GM12878 (cell line): ENCODE measurements at regions not wholly inside any gene's neighbourhood (a gene's known extent, or its start where the extent isn't known, plus 50 kb on each side); places are given as distances from the start of the nearest gene placed in this dataset.

ENCODE experiments used
- ATAC-seq: fragments of 200-7000 bp; cut with Tn5 transposase; 3 replicates; pipeline ENCODE4 v1.9.1; 2020; ENCODE audit warnings: mild to moderate bottlenecking, moderate library complexity
- BruUV-seq: library from RNA; stranded (reverse); fragments of 400-500 nt; replicated peaks from 2 replicates; lab custom pipeline; 2021; lab: Mats Ljungman, UMichigan
- CTCF ChIA-PET: fragments of 300-600 bp; sonication (Branson Sonifier 250); formaldehyde crosslinking; extraction: SDS; loops from one replicate; lab custom pipeline; 2021; ENCODE audit warnings: inconsistent platforms; lab: Yijun Ruan, JAX
- POLR2A ChIA-PET: fragments of 350-600 bp; formaldehyde crosslinking; extraction: SDS; loops from one replicate; lab custom pipeline; 2021; ENCODE audit warnings: inconsistent platforms; lab: Charles Lee
- RAD21 ChIA-PET: fragments of 300-600 bp; sonication (Branson Sonifier 250); formaldehyde crosslinking; loops from one replicate; lab custom pipeline; 2023; ENCODE audit warnings: antibody characterized with exemption; ENCODE audit not compliant: unreplicated experiment; lab: Charles Lee
- SMC1A ChIA-PET: fragments of 300-600 bp; sonication (Branson Sonifier 250); formaldehyde crosslinking; loops from one replicate; lab custom pipeline; 2023; ENCODE audit not compliant: unreplicated experiment, uncharacterized antibody; lab: Charles Lee
- DNase-seq: peaks from one replicate; pipeline ENCODE4 v3.0.0-alpha.2; 2011; ENCODE audit warnings: low read depth, low spot score
- FAIRE-seq: peaks from 3 replicates; lab custom pipeline; 2011; peaks lifted over from hg19 to GRCh38; lab: Jason Lieb, UNC
- H2AFZ ChIP-seq: 2 replicates; pipeline ENCODE4 v1.6.0; 2011; ENCODE audit warnings: low read depth, low read length, control low read depth; ENCODE audit not compliant: control insufficient read depth
- H3K27ac ChIP-seq: 2 replicates; pipeline ENCODE4 v1.5.1; 2011; ENCODE audit warnings: control low read depth; ENCODE audit not compliant: control insufficient read depth, insufficient read depth
- H3K27me3 ChIP-seq, 2 experiments: replicated peaks in 1 of 2; 2 replicates each; pipeline versions ENCODE4 v1.6.0 to v1.6.1; 2011; ENCODE audit warnings: low read length in 1 of 2; ENCODE audit not compliant: control insufficient read depth in 2 of 2, insufficient read depth in 2 of 2
- H3K36me3 ChIP-seq, 2 experiments: 2 replicates each; pipeline ENCODE4 v1.5.1; 2011; ENCODE audit warnings: low read length in 1 of 2; ENCODE audit not compliant: control insufficient read depth in 2 of 2, insufficient read depth in 2 of 2
- H3K4me1 ChIP-seq: 2 replicates; pipeline ENCODE4 v1.6.1; 2011; ENCODE audit warnings: mild to moderate bottlenecking, low read length, moderate library complexity, mixed read lengths; ENCODE audit not compliant: control insufficient read depth, insufficient read depth
- H3K4me2 ChIP-seq: 2 replicates; pipeline ENCODE4 v1.6.0; 2011; ENCODE audit warnings: control low read depth; ENCODE audit not compliant: control insufficient read depth, insufficient read depth
- H3K4me3 ChIP-seq: fragments of 200-600 bp; sonication (generic); 2 replicates; pipeline ENCODE4 v1.5.1; 2016
- H3K79me2 ChIP-seq: 2 replicates; pipeline ENCODE4 v1.6.0; 2011; ENCODE audit warnings: low read length; ENCODE audit not compliant: control insufficient read depth, insufficient read depth
- H3K9ac ChIP-seq: 2 replicates; pipeline ENCODE4 v1.8.0; 2011; ENCODE audit warnings: low read length, control low read depth, mixed read lengths; ENCODE audit not compliant: control insufficient read depth, insufficient read depth
- H3K9me3 ChIP-seq: replicated peaks from 3 replicates; pipeline ENCODE4 v1.5.1; 2011; ENCODE audit warnings: mild to moderate bottlenecking, low read length; ENCODE audit not compliant: control insufficient read depth, insufficient read depth
- H4K20me1 ChIP-seq: 2 replicates; pipeline ENCODE4 v1.6.0; 2011; ENCODE audit not compliant: control insufficient read depth, insufficient read depth
- CEBPB ChIP-seq, 2 experiments: fragments of 150-350 bp in 1 of 2; IDR thresholded peaks; 2 replicates each; pipeline ENCODE4 v1.6.1; 2012 to 2014; ENCODE audit warnings: low read depth in 2 of 2, low read length in 2 of 2, borderline replicate concordance in 1 of 2, inconsistent platforms in 1 of 2
- CREM ChIP-seq: IDR thresholded peaks from 2 replicates; pipeline ENCODE4 v1.6.1; 2014; ENCODE audit warnings: antibody characterized with exemption, low read depth
- E2F4 ChIP-seq: IDR thresholded peaks from 2 replicates; pipeline ENCODE4 v1.6.1; 2012; ENCODE audit warnings: low read depth, low read length, improper control_type of control experiment
- ESRRA ChIP-seq: IDR thresholded peaks from 2 replicates; pipeline ENCODE4 v1.6.1; 2012; ENCODE audit warnings: mild to moderate bottlenecking, low read length, improper control_type of control experiment
- ETV6 ChIP-seq, 2 experiments: fragments of 450-650 bp in 1 of 2; IDR thresholded peaks in 1 of 2; conservative IDR thresholded peaks in 1 of 2; 2 replicates each; pipeline ENCODE4 v1.6.1; 2014; ENCODE audit warnings: antibody characterized with exemption in 1 of 2, borderline replicate concordance in 1 of 2, low read depth in 1 of 2, mild to moderate bottlenecking in 1 of 2, moderate library complexity in 1 of 2
- JUNB ChIP-seq: IDR thresholded peaks from 2 replicates; pipeline ENCODE4 v1.6.1; 2016; ENCODE audit warnings: antibody characterized with exemption, mild to moderate bottlenecking
- MXI1 ChIP-seq: fragments of 150-350 bp; IDR thresholded peaks from 2 replicates; pipeline ENCODE4 v1.6.1; 2011; ENCODE audit warnings: low read depth, mild to moderate bottlenecking, inconsistent platforms, low read length, improper control_type of control experiment
- STAT3 ChIP-seq: IDR thresholded peaks from 2 replicates; pipeline ENCODE4 v1.6.1; 2011; ENCODE audit warnings: low read depth, low read length, improper control_type of control experiment
- SUPT20H ChIP-seq: IDR thresholded peaks from 2 replicates; pipeline ENCODE4 v1.6.1; 2011; ENCODE audit warnings: low read depth, mild to moderate bottlenecking, low read length, moderate library complexity, borderline replicate concordance; ENCODE audit not compliant: control insufficient read depth
- ZBTB33 ChIP-seq: fragments of 450-650 bp; IDR thresholded peaks from 2 replicates; pipeline ENCODE4 v1.6.1; 2017; ENCODE audit warnings: mild to moderate bottlenecking
- ZNF384 ChIP-seq: IDR thresholded peaks from 2 replicates; pipeline ENCODE4 v1.6.1; 2012; ENCODE audit warnings: low read depth, mild to moderate bottlenecking, low read length, improper control_type of control experiment, borderline replicate concordance
- ZNF622 ChIP-seq: fragments of 450-650 bp; IDR thresholded peaks from 2 replicates; pipeline ENCODE4 v1.6.1; 2017; ENCODE audit warnings: mild to moderate bottlenecking, inconsistent platforms
- WGBS: methylation state at CpG from one replicate; pipeline ENCODE4 v1.1.6; 2016; ENCODE audit warnings: low lambda C conversion rate; ENCODE audit not compliant: insufficient replicate concordance, insufficient coverage; ENCODE audit errors: missing lambda C conversion rate; 5-methylcytosine and 5-hydroxymethylcytosine counted together
- in situ Hi-C: fragments of 300-500 bp; cut with MboI; formaldehyde crosslinking; loops from 9 replicates; pipeline ENCODE4 v1.14.3; 2018; ENCODE audit warnings: mixed read lengths
- intact Hi-C: fragments of 100-400 bp; cut with micrococcal nuclease; formaldehyde crosslinking; loops from one replicate; pipeline ENCODE4 v1.14.2; 2022; ENCODE audit not compliant: unreplicated experiment
- TF ChIP-seq, protein P1 (sequence below): fragments of 450-650 bp; IDR thresholded peaks from 2 replicates; pipeline ENCODE4 v1.6.1; 2016; ENCODE audit warnings: mild to moderate bottlenecking, moderate library complexity, borderline replicate concordance

- TF ChIP-seq, protein P1, sequence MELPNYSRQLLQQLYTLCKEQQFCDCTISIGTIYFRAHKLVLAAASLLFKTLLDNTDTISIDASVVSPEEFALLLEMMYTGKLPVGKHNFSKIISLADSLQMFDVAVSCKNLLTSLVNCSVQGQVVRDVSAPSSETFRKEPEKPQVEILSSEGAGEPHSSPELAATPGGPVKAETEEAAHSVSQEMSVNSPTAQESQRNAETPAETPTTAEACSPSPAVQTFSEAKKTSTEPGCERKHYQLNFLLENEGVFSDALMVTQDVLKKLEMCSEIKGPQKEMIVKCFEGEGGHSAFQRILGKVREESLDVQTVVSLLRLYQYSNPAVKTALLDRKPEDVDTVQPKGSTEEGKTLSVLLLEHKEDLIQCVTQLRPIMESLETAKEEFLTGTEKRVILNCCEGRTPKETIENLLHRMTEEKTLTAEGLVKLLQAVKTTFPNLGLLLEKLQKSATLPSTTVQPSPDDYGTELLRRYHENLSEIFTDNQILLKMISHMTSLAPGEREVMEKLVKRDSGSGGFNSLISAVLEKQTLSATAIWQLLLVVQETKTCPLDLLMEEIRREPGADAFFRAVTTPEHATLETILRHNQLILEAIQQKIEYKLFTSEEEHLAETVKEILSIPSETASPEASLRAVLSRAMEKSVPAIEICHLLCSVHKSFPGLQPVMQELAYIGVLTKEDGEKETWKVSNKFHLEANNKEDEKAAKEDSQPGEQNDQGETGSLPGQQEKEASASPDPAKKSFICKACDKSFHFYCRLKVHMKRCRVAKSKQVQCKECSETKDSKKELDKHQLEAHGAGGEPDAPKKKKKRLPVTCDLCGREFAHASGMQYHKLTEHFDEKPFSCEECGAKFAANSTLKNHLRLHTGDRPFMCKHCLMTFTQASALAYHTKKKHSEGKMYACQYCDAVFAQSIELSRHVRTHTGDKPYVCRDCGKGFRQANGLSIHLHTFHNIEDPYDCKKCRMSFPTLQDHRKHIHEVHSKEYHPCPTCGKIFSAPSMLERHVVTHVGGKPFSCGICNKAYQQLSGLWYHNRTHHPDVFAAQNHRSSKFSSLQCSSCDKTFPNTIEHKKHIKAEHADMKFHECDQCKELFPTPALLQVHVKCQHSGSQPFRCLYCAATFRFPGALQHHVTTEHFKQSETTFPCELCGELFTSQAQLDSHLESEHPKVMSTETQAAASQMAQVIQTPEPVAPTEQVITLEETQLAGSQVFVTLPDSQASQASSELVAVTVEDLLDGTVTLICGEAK: no peak
- TF ChIP-seq CEBPB (IDR thresholded peaks at IDR 0.05; ENCODE audit: borderline replicate concordance in 1 of 2, low read depth in 2 of 2, low read length in 2 of 2): no peak
- no peak for TF ChIP-seq STAT3
- TF ChIP-seq ZBTB33: no peak
Observed at GRCh38 chr2:16374671-16375070, 291.0 kb downstream of the CYRIA start (continued).

GRCh38 chr2:16373341-16373740, 292.3 kb downstream of the CYRIA start:
- no peak overlapping the region for H3K9ac ChIP-seq
- DNase-seq: no peak
- H3K36me3 ChIP-seq: no peaks in the 10 kb centered on the region
- H3K79me2 ChIP-seq: no peaks in the 10 kb centered on the region
- CTCF ChIA-PET: no interaction called here
- H3K27me3 ChIP-seq: no peaks in the 10 kb centered on the region
- 72% methylated on average over 1 of the region's 1 CpG for WGBS
- in situ Hi-C loops (no loop called here), intact Hi-C loops (no loop called here)
- H3K4me1 ChIP-seq: no peaks in the 10 kb centered on the region
- no peak for TF ChIP-seq ZNF622
- no peak for TF ChIP-seq E2F4
- no peak for TF ChIP-seq JUNB
- TF ChIP-seq ETV6 (conservative IDR thresholded peaks at IDR 0.05 in 1 of 2, IDR thresholded peaks at IDR 0.05 in 1 of 2; ENCODE audit: borderline replicate concordance in 1 of 2, low read depth in 1 of 2): no peak
- TF ChIP-seq ZNF384: no peak
- no peak for TF ChIP-seq ESRRA
- TF ChIP-seq SUPT20H: no peak
- no peak for TF ChIP-seq MXI1
- TF ChIP-seq CREM: no peak
- TF ChIP-seq STAT3: no peak
- POLR2A ChIA-PET: no interaction called here
- no peak for FAIRE-seq
- no peak overlapping the region for H2AFZ ChIP-seq
- SMC1A ChIA-PET: no interaction called here
- no peak overlapping the region for H3K27ac ChIP-seq
- no TSS peak for BruUV-seq
- no peaks in the 10 kb centered on the region for H4K20me1 ChIP-seq
- no peak overlapping the region for H3K4me2 ChIP-seq
- no peak overlapping the region for H3K4me3 ChIP-seq
- H3K9me3 ChIP-seq: no peaks in the 10 kb centered on the region
- no peak for ATAC-seq
- RAD21 ChIA-PET: no interaction called here
